OCI-LY3 (cell line): ENCODE measurements at regions not wholly inside any gene's neighbourhood (a gene's known extent, or its start where the extent isn't known, plus 50 kb on each side); places are given as distances from the start of the nearest gene placed in this dataset.

ENCODE experiments used
- EZH2phosphoT487 ChIP-seq: fragments of 200-600 bp; shearing (Covaris generic); IDR thresholded peaks from 2 replicates; pipeline ENCODE4 v1.6.1; 2018; ENCODE audit warnings: antibody characterized with exemption, mixed run types, low read depth
- TF ChIP-seq, protein P1 (sequence below): fragments of 200-600, 300-600 bp; sonication (generic); IDR thresholded peaks from 2 replicates; pipeline ENCODE4 v1.5.1; 2014; ENCODE audit warnings: antibody characterized with exemption, low read length, low read depth

DNA sequence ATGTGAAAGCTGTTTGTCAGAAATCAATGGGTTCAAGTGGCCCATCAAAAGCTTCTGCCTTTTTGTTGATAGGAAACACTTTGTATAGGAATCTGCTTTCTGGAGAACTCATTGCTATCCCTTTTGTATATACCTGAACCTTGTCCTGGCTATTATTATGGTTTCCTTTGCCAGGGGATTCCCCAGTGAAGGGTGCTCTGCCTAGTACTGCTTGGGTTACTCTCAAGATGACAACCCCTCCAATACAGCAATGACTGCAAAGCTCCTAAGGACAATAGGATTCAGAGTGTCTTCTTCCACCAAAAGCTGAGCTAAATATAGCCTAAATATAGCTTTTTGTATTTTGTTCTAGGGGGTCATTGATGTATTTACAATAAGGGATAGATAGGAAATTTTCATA is 54.0 kb upstream of the PTPRK start:
- TF ChIP-seq, protein P1, sequence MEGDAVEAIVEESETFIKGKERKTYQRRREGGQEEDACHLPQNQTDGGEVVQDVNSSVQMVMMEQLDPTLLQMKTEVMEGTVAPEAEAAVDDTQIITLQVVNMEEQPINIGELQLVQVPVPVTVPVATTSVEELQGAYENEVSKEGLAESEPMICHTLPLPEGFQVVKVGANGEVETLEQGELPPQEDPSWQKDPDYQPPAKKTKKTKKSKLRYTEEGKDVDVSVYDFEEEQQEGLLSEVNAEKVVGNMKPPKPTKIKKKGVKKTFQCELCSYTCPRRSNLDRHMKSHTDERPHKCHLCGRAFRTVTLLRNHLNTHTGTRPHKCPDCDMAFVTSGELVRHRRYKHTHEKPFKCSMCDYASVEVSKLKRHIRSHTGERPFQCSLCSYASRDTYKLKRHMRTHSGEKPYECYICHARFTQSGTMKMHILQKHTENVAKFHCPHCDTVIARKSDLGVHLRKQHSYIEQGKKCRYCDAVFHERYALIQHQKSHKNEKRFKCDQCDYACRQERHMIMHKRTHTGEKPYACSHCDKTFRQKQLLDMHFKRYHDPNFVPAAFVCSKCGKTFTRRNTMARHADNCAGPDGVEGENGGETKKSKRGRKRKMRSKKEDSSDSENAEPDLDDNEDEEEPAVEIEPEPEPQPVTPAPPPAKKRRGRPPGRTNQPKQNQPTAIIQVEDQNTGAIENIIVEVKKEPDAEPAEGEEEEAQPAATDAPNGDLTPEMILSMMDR = no peak
- TF ChIP-seq EZH2phosphoT487 = no peak
